ENCODE measurements at regions not wholly inside any gene's neighbourhood (a gene's known extent, or its start where the extent isn't known, plus 50 kb on each side); places are given as distances from the start of the nearest gene placed in this dataset.

GRCh38 chr4:138348055-138348454, 105.9 kb upstream of the SLC7A11 start:
- TF ChIP-seq GATA3 (IDR thresholded peaks at IDR 0.05; ENCODE audit: low read depth, low read length): no peak
- TF ChIP-seq GATA2 (IDR thresholded peaks at IDR 0.05; ENCODE audit: low read depth, low read length): no peak

GRCh38 chr4:138347561-138347960, 105.4 kb upstream of the SLC7A11 start:
- TF ChIP-seq GATA2 (IDR thresholded peaks at IDR 0.05; ENCODE audit: low read depth, low read length): no peak
- no peak for TF ChIP-seq GATA3 (IDR thresholded peaks at IDR 0.05; ENCODE audit: low read depth, low read length)

- TF ChIP-seq GATA3 (IDR thresholded peaks at IDR 0.05; ENCODE audit: low read depth, low read length): no peak
- TF ChIP-seq GATA2 (IDR thresholded peaks at IDR 0.05; ENCODE audit: low read depth, low read length): no peak
Observed at GRCh38 chr4:138344851-138345250, 102.7 kb upstream of the SLC7A11 start.

- no peak for TF ChIP-seq GATA2 (IDR thresholded peaks at IDR 0.05; ENCODE audit: low read depth, low read length)
- TF ChIP-seq GATA3 (IDR thresholded peaks at IDR 0.05; ENCODE audit: low read depth, low read length): no peak
Observed at GRCh38 chr4:138344054-138344453, 101.9 kb upstream of the SLC7A11 start.

- TF ChIP-seq GATA2 (IDR thresholded peaks at IDR 0.05; ENCODE audit: low read depth, low read length): no peak
- TF ChIP-seq GATA3 (IDR thresholded peaks at IDR 0.05; ENCODE audit: low read depth, low read length): no peak
Observed at GRCh38 chr4:138341739-138342415, 99.7 kb upstream of the SLC7A11 start.

GRCh38 chr4:138338840-138339239, 96.7 kb upstream of the SLC7A11 start:
- no peak for TF ChIP-seq GATA3 (IDR thresholded peaks at IDR 0.05; ENCODE audit: low read depth, low read length)
- TF ChIP-seq GATA2 (IDR thresholded peaks at IDR 0.05; ENCODE audit: low read depth, low read length): no peak

GRCh38 chr4:138334346-138335016, 92.3 kb upstream of the SLC7A11 start:
- TF ChIP-seq GATA2 (IDR thresholded peaks at IDR 0.05; ENCODE audit: low read depth, low read length): no peak
- TF ChIP-seq GATA3 (IDR thresholded peaks at IDR 0.05; ENCODE audit: low read depth, low read length): no peak

GRCh38 chr4:138330531-138330930, 88.4 kb upstream of the SLC7A11 start:
- TF ChIP-seq GATA2 (IDR thresholded peaks at IDR 0.05; ENCODE audit: low read depth, low read length) (no peak), GATA3 (IDR thresholded peaks at IDR 0.05; ENCODE audit: low read depth, low read length) (no peak)

- TF ChIP-seq GATA3 (IDR thresholded peaks at IDR 0.05; ENCODE audit: low read depth, low read length) (no peak), GATA2 (IDR thresholded peaks at IDR 0.05; ENCODE audit: low read depth, low read length) (no peak)
Observed at GRCh38 chr4:138329506-138330070, 87.4 kb upstream of the SLC7A11 start.

- no peak for TF ChIP-seq GATA3 (IDR thresholded peaks at IDR 0.05; ENCODE audit: low read depth, low read length)
- no peak for TF ChIP-seq GATA2 (IDR thresholded peaks at IDR 0.05; ENCODE audit: low read depth, low read length)
Observed at GRCh38 chr4:138327338-138327737, 85.2 kb upstream of the SLC7A11 start.

- TF ChIP-seq GATA3 (IDR thresholded peaks at IDR 0.05; ENCODE audit: low read depth, low read length): no peak
Observed at GRCh38 chr4:138320831-138321230, 78.7 kb upstream of the SLC7A11 start.

- no peak for TF ChIP-seq GATA3 (IDR thresholded peaks at IDR 0.05; ENCODE audit: low read depth, low read length)
- TF ChIP-seq GATA2 (IDR thresholded peaks at IDR 0.05; ENCODE audit: low read depth, low read length): no peak
Observed at GRCh38 chr4:138320030-138320429, 77.9 kb upstream of the SLC7A11 start.

- TF ChIP-seq GATA2 (IDR thresholded peaks at IDR 0.05; ENCODE audit: low read depth, low read length) (no peak), GATA3 (IDR thresholded peaks at IDR 0.05; ENCODE audit: low read depth, low read length) (no peak)
Observed at GRCh38 chr4:138317175-138317748, 75.1 kb upstream of the SLC7A11 start.

GRCh38 chr4:138312536-138312911, 70.4 kb upstream of the SLC7A11 start:
- TF ChIP-seq GATA2 (IDR thresholded peaks at IDR 0.05; ENCODE audit: low read depth, low read length) (no peak), GATA3 (IDR thresholded peaks at IDR 0.05; ENCODE audit: low read depth, low read length) (no peak)

Data from SH-SY5Y (cell line).